Skin epidermis (tissue), 12 donors: ENCODE measurements at regions not wholly inside any gene's neighbourhood (a gene's known extent, or its start where the extent isn't known, plus 50 kb on each side); places are given as distances from the start of the nearest gene placed in this dataset.

Source experiments
- H3K27ac ChIP-seq, 21 experiments: fragments of 200-600 bp; sonication (generic) in 11 of 21; one replicate each; pipeline ENCODE4 v1.5.0; 2020; ENCODE audit warnings: mild to moderate bottlenecking in 3 of 21, inconsistent platforms in 2 of 21, moderate library complexity in 2 of 21
- H3K4me3 ChIP-seq, 7 experiments: fragments of 200-600 bp; sonication (generic) in 2 of 7; one replicate each; pipeline ENCODE4 v1.5.0; 2020; ENCODE audit warnings: inconsistent platforms in 2 of 7, mild to moderate bottlenecking in 2 of 7, moderate library complexity in 1 of 7

DNA sequence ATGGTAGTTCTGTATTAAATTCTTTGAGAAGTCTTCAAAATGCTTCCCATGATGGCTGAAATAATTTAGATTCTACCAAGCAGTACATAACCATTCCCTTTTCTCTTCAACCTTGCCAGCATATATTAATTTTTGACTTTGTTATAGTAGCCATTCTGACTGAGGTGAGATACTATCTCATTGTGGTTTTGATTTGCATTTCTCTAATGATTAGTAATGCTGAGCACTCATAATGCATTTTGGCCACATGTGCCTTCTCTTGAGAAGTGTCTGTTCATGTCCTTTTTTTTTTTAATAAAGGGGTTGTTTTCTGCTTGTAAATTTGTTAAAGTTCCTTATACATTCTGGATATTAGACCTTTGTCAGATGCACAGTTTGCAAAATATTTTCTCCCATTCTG lies 173.9 kb downstream of the CALCRL start:
- Histone ChIP-seq H3K27ac (no peak overlapping the region), H3K4me3 (no peak overlapping the region)

DNA sequence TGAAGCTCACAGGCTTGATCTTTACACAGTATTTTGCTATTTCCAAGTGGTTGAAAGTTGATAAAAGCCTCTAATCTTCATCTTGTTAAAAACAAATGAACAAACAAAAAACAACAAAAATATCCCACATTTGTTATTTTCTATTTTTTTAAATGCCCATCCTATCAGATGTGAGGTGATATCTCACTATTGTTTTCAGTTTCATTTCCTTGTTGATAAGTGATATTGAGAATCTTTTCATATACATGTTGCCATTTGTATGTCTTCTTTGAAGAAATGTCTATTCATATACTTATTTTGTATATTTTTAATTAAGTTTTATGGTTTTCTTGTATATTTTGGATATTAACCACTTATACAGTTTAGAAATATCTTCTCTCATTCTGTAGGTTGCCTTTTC lies 175.8 kb downstream of the CALCRL start:
- Histone ChIP-seq H3K27ac (no peak overlapping the region), H3K4me3 (no peak overlapping the region)

DNA sequence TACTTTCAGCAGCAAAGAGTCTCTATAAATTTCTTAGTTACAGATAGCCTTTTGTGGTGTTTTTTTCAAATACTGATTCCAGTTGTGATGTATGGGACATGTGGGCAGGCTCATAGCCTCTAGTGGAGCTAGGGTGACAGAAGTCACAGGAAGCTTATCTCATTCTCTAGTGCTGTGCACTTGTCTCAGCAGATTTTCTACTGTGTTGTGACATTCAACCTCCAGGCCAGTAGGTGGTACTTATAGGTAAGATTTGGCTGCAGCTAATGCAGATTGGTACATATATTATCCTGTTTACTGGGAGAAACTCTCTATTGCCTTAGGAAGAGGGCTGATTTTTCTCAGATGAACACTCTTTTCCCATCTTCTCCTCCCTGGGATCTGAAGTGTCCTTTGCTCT lies 176.2 kb downstream of the CALCRL start:
- no peak overlapping the region for H3K4me3 ChIP-seq
- H3K27ac ChIP-seq: no peak overlapping the region

DNA sequence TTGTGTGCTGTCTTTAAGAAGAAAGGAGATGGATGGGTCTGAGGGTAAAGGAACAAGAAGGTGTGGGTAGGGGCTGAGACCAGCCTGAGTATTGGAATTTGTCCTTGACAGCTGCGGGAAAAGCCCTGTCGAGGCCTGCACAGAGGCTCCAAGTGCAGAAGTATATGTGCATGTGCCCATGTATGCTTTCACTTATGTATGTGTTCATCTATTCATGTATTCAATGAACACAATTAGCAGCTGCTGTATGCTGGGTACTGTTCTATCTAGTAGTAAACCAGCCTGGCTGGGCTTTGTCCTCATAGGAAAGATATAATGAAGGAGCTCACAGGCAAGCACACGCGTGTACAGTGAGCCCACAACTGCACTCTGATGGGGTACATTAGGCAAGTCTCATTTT lies 181.4 kb downstream of the CALCRL start:
- Histone ChIP-seq H3K4me3 (no peak overlapping the region), H3K27ac (no peak overlapping the region)

DNA sequence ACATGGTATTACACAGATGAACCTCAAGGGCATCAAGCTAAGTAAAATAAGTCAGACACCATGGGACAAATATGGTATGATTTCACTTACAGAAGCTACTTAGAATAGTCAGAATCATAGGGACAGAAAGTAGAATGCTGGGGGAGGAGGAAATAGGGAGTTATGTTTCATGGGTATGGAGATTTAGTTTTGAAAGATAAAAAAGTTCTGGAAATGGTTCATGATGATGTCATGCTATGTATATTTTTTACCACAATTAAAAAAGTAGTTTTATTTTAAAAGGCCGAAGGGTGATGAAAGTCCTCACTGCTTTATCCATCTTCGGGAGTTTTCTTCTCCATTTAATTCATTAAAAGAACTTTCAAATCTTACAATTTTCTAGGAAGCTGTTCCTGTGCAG lies 181.9 kb downstream of the CALCRL start:
- no peak overlapping the region for H3K4me3 ChIP-seq
- no peak overlapping the region for H3K27ac ChIP-seq

DNA sequence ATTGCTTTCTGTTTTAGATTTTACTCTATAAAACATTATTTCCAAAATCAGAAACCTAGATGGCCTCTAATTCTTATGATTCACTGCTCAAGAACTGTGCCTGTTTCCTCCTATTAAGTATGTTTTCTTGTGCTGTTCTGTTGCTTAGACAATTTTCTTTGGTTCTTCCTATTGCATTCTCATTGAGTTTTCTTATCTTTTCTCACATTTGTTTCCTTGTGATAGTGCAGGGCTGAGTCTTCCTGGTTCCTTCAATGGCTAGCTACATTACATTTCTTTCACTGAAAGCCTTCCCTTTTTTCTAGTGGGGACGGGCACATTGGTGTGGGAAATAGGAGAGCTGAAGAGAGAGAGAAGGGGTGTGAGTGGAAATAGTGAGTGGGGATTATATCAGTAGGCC lies 183.4 kb downstream of the CALCRL start:
- no peak overlapping the region for H3K4me3 ChIP-seq
- H3K27ac ChIP-seq: no peak overlapping the region

DNA sequence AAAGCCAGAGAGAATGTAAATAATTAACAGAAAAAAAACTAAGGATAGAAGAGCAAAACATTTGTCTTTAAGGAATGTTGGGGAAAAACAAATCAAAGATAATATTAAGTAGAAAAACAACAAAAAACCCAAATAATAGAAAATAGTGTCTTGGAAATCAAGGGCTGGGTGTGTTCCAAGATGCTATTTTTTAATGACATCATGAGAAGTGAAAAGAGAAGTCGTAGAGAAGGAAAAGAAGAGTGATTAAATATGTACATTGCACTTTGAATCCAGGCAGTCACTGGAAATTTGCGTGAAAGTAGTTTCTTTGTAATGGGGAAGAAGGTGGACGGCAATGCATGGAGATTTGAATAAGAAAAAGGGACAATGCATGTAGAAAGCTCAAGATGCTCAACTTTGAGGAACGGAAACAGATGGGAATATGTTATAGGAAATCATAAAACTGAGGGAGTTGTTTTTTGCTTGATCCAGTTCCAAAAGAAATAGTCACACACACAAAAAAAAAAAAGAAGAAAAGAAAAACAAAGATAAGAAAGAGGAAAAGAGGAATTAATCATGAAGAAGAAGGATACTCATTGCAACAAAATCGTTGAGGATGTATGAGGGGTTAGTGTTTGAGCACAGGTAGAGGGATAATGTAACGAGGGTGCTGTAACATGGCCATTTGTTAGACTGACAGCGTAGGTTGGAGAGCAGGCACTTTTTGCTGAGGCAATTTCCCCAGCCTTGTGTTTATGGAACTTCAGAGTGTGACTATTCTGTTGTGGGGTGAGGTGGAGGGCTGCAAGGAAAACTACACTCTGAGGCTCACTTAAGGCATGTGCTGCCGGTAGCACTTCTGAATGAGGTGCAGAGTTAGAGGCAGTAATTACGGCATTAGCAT lies 184.1 kb downstream of the CALCRL start:
- Histone ChIP-seq H3K27ac (peak overlapping the region in 1 of 21 experiments; percentile 18), H3K4me3 (no peak overlapping the region)

DNA sequence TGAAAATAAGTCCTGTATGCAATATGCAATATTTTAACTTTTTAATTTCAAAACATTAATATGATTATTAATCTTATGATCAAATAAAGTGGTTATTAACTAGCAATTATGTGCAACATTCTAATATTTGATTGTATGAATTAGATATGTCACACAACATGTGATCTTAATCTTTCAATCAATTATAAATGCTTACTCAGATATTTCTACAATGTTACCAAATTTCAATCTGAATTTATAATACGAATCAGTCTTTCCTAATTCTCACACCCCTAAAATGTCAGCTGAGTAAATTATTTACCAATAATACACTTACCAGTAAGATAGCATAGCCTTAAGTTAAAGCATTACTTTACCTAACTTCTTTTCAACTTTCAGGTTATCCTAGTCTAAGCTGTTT lies 186.3 kb downstream of the CALCRL start:
- H3K27ac ChIP-seq: no peak overlapping the region
- no peak overlapping the region for H3K4me3 ChIP-seq

DNA sequence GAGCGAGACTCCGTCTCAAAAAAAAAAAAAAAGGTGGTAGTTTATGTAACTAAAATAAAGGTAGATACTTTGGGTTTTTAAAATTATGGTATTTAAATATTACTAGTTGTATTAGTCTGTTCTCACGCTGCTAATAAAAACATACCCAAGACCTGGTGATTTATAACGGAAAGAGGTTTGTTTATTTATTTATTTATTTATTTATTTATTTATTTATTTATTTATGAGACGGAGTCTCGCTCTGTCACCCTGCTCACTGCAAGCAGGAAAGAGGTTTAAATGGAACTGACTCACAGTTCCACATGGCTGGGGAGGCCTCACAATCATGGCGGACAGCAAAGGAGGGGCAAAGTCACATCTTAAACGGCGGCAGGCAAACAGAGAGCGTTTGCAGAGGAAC lies 196.0 kb downstream of the CALCRL start:
- no peak overlapping the region for H3K27ac ChIP-seq
- H3K4me3 ChIP-seq: no peak overlapping the region

DNA sequence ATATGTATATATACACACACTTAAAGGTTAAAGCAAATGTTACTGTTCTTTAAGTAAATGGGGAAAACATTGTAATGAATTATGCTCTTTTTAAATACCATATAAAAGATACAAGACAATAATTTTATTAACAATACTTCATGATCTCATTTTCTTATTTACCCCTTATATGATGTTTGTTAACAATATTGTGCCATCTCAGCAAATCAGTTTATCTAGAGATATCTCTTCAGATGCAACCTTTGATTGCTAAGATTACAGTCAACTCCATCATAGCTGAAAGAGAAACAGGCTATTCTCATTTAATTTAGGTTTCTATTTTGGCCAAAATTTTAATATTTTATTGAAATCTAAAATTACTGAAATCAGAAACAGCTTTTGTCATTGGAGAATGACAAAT lies 197.9 kb downstream of the CALCRL start:
- no peak overlapping the region for H3K27ac ChIP-seq
- no peak overlapping the region for H3K4me3 ChIP-seq

DNA sequence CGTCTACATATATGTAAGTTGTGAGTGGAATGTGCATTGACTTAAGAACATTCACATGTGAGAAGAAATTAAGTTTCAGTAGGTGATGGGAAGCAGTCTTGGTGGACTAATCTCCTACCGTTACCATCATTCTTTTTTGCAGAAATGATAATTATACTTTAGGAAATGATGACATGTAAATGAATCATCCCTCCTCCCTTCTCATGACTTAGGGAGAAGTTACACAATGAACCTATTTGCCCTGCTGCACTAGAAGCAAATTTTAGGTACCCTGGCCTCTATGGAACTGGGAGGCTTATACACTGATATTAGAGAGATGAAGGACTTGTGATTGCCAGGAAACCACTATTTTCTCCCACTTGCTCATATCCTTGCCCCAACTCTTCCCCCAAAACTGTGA lies 214.2 kb downstream of the CALCRL start:
- H3K4me3 ChIP-seq: no peak overlapping the region
- no peak overlapping the region for H3K27ac ChIP-seq

DNA sequence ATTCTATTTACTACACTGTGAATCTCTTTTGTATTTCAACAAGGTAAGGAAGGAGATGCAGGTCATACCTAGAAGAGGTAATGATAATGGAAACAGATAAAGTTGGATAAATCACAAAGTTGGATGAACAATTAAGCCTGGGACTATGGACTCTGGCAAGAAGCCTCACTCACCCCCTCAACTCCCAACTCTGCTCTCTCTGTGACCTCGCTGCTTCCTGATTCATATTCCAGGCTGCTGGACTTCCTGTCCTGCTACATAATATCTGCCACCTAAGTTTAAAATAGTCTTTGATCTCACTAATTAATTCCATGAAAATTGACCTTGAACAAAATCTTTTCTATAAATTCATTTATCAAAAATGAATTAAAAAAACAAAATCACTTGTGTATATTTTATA lies 215.3 kb downstream of the CALCRL start:
- Histone ChIP-seq H3K27ac (no peak overlapping the region), H3K4me3 (no peak overlapping the region)

DNA sequence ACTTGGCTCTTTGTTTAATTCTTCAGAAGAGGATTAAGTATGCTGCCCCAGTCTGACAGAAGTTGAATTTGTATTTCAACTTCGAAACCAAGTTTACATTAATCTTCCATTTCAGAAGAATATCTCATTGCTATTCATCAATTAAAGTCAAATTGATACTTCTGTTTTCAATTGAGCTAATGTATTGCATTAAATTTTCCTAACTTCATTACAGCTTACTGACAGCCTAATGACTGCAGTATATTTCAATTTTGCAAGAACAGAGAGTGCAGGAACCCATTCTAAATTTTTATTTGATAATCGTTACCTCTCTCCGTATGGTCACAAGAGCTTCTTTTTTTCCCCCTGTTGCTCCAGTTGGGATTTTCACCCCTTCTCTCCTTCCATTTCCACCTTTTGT lies 218.0 kb downstream of the CALCRL start:
- H3K27ac ChIP-seq: no peak overlapping the region
- H3K4me3 ChIP-seq: no peak overlapping the region

DNA sequence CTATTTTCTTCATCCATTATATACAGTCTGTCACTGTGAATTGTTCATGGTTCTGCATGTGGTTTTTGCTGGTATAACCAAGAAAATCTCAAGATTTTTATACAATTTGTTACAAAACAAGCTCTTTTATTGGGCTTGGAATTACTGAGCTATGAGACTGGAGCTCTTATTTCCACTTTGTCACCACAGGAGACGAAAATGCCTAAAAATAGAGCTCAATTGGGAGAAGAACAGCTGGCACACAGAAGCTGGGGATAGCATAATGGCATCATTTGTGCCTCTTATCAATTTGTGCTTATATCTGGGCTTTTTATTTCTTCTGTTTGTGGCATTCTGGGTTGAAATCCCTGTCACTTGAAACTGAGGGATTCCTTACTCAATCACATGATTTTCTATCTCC lies 219.1 kb downstream of the CALCRL start:
- Histone ChIP-seq H3K4me3 (no peak overlapping the region), H3K27ac (no peak overlapping the region)

DNA sequence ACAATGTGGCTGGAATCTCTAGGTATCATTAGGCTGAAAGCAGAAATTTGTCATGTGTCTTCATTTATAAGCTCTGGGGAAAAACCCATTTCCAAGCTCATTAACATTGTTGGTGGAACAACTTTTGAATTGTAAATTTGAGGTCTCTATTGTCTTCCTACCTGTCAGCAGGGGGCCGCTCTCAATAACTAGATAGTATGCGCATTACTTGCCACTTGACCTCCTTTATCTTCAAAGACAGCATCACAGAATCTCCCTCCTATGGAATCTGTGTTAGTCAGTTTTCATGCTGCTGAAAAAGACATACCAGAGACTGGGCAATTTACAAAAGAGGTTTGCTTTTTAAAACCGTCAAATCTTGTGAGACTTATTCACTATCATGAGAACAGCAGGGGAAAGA lies 223.1 kb downstream of the CALCRL start:
- Histone ChIP-seq H3K27ac (no peak overlapping the region), H3K4me3 (no peak overlapping the region)

DNA sequence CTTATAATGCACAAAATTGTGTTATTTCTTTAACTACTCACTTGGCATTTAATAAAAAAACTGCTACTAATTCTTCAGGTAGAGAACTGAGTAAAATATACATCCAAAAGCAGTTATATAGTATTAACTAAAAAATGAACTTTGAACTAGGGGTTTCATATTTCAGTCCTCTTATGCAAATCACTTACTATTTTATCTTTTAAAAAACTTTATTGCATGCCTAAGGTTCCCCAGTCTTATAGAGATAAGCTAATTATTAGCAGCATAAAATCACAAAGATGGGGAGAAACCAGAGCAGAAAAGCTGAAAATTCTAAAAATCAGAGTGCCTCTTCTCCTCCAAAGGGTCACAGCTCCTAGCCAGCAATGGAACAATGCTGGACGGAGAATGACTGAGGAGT lies 228.0 kb downstream of the CALCRL start:
- H3K27ac ChIP-seq: no peak overlapping the region
- H3K4me3 ChIP-seq: no peak overlapping the region

DNA sequence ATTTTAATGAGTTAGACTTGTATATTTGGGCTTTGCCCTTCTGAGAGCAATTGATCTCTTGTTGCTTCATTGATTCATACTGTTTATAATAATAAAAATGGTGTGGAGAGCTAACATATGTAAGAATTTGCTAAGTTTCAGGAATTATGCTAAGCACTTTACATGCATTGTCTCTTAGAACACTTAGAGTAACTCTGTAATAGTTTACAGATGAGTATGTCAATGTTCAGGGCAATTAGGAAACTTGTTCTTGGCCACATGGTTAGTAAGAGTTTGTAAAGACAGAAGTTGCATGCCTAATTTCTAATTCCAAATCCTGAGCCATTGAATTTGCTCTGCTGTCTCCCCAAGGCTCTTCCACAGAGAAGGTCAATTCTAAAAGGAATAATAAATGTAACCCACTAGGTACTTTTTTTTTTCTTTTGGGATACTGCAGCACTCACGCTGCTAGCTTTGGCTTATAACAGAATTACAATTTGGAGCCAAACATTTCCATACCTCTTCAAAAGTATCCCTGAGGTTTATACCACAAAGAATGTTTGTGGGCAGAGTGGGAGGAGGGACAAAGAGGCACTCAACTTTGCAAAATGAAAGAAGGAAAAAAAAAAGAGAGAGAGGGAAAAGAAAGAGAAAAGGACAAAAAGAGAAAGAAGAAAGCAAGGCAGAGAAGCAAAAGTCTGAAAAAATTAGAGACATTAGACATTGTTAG lies 232.4 kb downstream of the CALCRL start:
- Histone ChIP-seq H3K4me3 (no peak overlapping the region), H3K27ac (peak overlapping the region in 1 of 21 experiments; percentile 0)

DNA sequence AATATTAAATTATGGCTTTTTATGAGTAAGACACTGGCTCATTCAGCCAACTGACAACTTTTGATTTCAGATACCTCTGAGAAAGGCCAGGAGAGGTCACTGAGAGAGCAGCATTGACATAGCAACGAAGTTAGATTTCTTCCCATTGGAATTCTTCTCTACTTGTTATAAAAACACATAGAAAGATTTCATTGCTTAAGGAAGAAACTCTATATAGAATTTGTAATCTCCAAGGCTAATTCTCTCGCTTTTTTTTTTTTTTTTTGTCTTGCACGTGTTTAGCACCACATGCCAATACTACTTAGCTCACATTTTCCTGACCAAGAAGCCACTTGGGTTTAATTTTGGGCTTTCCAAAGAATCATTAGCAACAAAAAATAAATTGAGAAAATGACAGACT lies 233.7 kb downstream of the CALCRL start:
- Histone ChIP-seq H3K27ac (no peak overlapping the region), H3K4me3 (no peak overlapping the region)

DNA sequence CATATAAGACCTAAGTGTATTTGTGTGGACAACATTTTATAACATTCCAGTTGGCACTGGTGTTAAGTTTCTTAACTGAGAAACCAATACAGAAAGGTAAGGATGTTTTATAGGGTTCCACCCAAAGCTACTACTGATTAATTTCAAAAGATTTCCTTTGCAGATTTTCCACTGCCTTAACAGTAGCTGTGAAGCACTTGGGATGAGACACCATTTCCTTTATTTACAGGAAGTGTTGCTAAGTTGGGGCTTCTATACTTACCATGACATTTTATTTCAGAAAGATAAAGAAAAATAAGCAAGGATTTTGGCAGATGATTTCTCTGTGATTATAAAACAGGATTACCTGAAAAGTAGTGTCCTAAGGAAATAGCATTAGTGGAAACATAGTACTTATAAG lies 234.3 kb downstream of the CALCRL start:
- H3K4me3 ChIP-seq: no peak overlapping the region
- no peak overlapping the region for H3K27ac ChIP-seq

DNA sequence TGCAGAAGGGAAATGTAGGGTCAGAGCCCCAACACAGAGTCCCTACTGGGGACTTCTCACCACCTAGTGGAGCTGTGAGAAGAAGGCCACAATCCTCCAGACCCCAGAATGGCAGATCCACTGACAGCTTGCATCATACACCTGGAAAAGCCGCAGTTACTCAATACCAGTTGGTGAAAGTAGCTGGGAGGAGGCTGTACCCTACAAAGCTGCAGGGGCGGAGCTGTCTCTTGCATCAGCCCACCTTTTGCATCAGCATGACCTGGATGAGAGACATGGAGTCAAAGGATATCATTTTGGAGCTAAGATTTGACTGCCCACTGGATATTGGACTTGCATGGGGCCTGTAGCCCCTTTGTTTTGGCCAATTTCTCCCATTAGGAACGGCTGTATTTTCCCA lies 237.3 kb downstream of the CALCRL start:
- no peak overlapping the region for H3K4me3 ChIP-seq
- H3K27ac ChIP-seq: no peak overlapping the region

DNA sequence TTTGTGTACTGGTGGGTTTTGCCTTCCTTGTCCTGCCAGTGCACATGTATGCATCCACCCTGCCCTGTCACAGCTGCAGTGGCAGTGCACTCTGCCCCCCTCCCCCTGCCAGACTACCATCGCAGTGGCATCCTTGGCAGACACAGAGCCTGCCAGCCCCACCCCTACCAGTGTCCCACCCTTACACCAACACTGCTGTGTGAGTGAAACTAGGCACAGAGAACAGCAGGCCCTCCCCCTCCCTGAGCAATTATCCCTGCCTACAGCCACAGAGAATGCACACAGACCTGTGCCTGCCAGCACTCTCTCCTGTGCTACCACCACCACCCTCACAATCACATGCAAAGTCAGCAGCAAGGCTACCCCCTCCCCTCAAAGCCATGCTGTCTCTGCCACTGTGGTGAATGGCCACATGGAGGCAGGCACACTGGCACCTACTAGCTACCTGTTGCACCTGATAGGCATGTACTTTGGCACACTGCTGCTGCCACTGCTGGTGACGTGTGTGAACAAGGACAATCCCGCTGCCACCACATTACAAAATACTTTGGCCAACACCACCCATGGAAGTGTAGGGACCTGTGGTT lies 239.8 kb downstream of the CALCRL start:
- H3K4me3 ChIP-seq: no peak overlapping the region
- H3K27ac ChIP-seq: no peak overlapping the region
